GM19025 (cell line): ENCODE measurements at regions not wholly inside any gene's neighbourhood (a gene's known extent, or its start where the extent isn't known, plus 50 kb on each side); places are given as distances from the start of the nearest gene placed in this dataset.
"Not testable (repeated sequence)": the region's sequence is repeated elsewhere in the genome, so short reads cannot be mapped to it uniquely, and the experiment has no call there.

Experiments
- ATAC-seq: cut with Tn5 transposase; IDR thresholded peaks from one replicate; pipeline ENCODE4 v1.9.1; 2021; ENCODE audit warnings: mild to moderate bottlenecking, low read depth, moderate library complexity; ENCODE audit not compliant: unreplicated experiment

GRCh38 chr10:65341323-65341925 is 1584.4 kb upstream of the LRRTM3 start:
- ATAC-seq, result no peak

- no peak for ATAC-seq
These were observed 1583.6 kb upstream of the LRRTM3 start for GRCh38 chr10:65342245-65342644.

- ATAC-seq, result no peak
These were observed 1579.4 kb upstream of the LRRTM3 start for GRCh38 chr10:65346466-65346865.

GRCh38 chr10:65348637-65349036 is 1577.2 kb upstream of the LRRTM3 start:
- no peak for ATAC-seq

GRCh38 chr10:65350611-65351010 is 1575.2 kb upstream of the LRRTM3 start:
- ATAC-seq, result no peak

- no peak for ATAC-seq
These were observed 1570.6 kb upstream of the LRRTM3 start for GRCh38 chr10:65355141-65355680.

GRCh38 chr10:65358565-65358964 is 1567.3 kb upstream of the LRRTM3 start:
- no peak for ATAC-seq

GRCh38 chr10:65360497-65360896 is 1565.3 kb upstream of the LRRTM3 start:
- ATAC-seq, result no peak

- ATAC-seq, result no peak
These were observed 1560.0 kb upstream of the LRRTM3 start for GRCh38 chr10:65365878-65366277.

GRCh38 chr10:65367706-65368105 is 1558.1 kb upstream of the LRRTM3 start:
- no peak for ATAC-seq

GRCh38 chr10:65375528-65375927 is 1550.3 kb upstream of the LRRTM3 start:
- ATAC-seq, result no peak

- ATAC-seq, result no peak
These were observed 1548.1 kb upstream of the LRRTM3 start for GRCh38 chr10:65377687-65378086.

GRCh38 chr10:65394502-65395297 is 1531.1 kb upstream of the LRRTM3 start:
- ATAC-seq, result no peak

GRCh38 chr10:65395631-65396030 is 1530.2 kb upstream of the LRRTM3 start:
- no peak for ATAC-seq

GRCh38 chr10:65396997-65397396 is 1528.8 kb upstream of the LRRTM3 start:
- no peak for ATAC-seq

- ATAC-seq, result no peak
These were observed 1517.4 kb upstream of the LRRTM3 start for GRCh38 chr10:65408401-65408800.

GRCh38 chr10:65413001-65413400 is 1512.8 kb upstream of the LRRTM3 start:
- no peak for ATAC-seq

GRCh38 chr10:65415318-65415717 is 1510.5 kb upstream of the LRRTM3 start:
- no peak for ATAC-seq

- ATAC-seq, result no peak
These were observed 1509.7 kb upstream of the LRRTM3 start for GRCh38 chr10:65416094-65416493.

- no peak for ATAC-seq
These were observed 1506.2 kb upstream of the LRRTM3 start for GRCh38 chr10:65419629-65420028.

- no peak for ATAC-seq
These were observed 1502.8 kb upstream of the LRRTM3 start for GRCh38 chr10:65423043-65423442.

- not testable (repeated sequence) for ATAC-seq
These were observed 1496.5 kb upstream of the LRRTM3 start for GRCh38 chr10:65429381-65429780.
